HEK293 (cell line): ENCODE measurements at regions not wholly inside any gene's neighbourhood (a gene's known extent, or its start where the extent isn't known, plus 50 kb on each side); places are given as distances from the start of the nearest gene placed in this dataset.

ENCODE experiments used
- CTCF ChIA-PET: fragments of 350-600 bp; formaldehyde crosslinking; extraction: SDS; loops from one replicate; lab custom pipeline; 2021; ENCODE audit warnings: antibody characterized with exemption; lab: Yijun Ruan, JAX
- POLR2A ChIA-PET: fragments of 300-600 bp; formaldehyde crosslinking; extraction: SDS; loops from one replicate; lab custom pipeline; 2020; ENCODE audit warnings: antibody characterized with exemption, inconsistent platforms; lab: Yijun Ruan, JAX
- H3K27ac ChIP-seq: fragments of 200-500 bp; sonication (Bioruptor generic); 2 replicates; pipeline ENCODE4 v1.5.1; 2014; ENCODE audit warnings: low read depth, low read length, control low read depth, inconsistent platforms; ENCODE audit errors: extremely low read depth
- H3K36me3 ChIP-seq, 2 experiments: fragments of 200-500 bp in 1 of 2; sonication (Bioruptor generic) in 1 of 2; 1 replicate in 1 of 2; 2 replicates in 1 of 2; pipeline ENCODE4 v1.5.1; 2014 to 2017; ENCODE audit warnings: inconsistent platforms in 2 of 2, low read length in 2 of 2; ENCODE audit not compliant: control insufficient read depth in 2 of 2, insufficient read depth in 1 of 2
- H3K4me1 ChIP-seq: fragments of 200-500 bp; sonication (Bioruptor generic); 2 replicates; pipeline ENCODE4 v1.5.1; 2014; ENCODE audit warnings: mild to moderate bottlenecking, low read length, inconsistent platforms; ENCODE audit not compliant: control insufficient read depth, insufficient read depth
- H3K4me3 ChIP-seq: 2 replicates; pipeline ENCODE4 v1.5.1; 2011; ENCODE audit warnings: low read depth, mild to moderate bottlenecking, control low read depth, low read length, moderate library complexity
- H3K9me3 ChIP-seq: fragments of 200-500 bp; sonication (Bioruptor generic); 2 replicates; pipeline ENCODE4 v1.5.1; 2014; ENCODE audit warnings: low read depth, low read length, inconsistent platforms; ENCODE audit not compliant: control insufficient read depth, insufficient read depth
- RBAK ChIP-seq: fragments of 450-650 bp; formaldehyde crosslinking; IDR thresholded peaks from 2 replicates; pipeline ENCODE4 v1.5.1; 2016; ENCODE audit warnings: missing biosample characterization, missing genetic modification characterization
- TCF7L2 ChIP-seq: IDR thresholded peaks from 2 replicates; pipeline ENCODE4 v1.6.1; 2011; ENCODE audit warnings: low read depth, mild to moderate bottlenecking, inconsistent platforms, low read length, moderate library complexity, borderline replicate concordance
- ZBTB6 ChIP-seq: fragments of 450-650 bp; formaldehyde crosslinking; IDR thresholded peaks from 2 replicates; pipeline ENCODE4 v1.5.1; 2017; ENCODE audit warnings: missing biosample characterization, missing genetic modification characterization
- ZBTB8A ChIP-seq: fragments of 450-650 bp; formaldehyde crosslinking; IDR thresholded peaks from 2 replicates; pipeline ENCODE4 v1.5.1; 2016; ENCODE audit warnings: missing biosample characterization, missing genetic modification characterization
- ZNF19 ChIP-seq: fragments of 450-650 bp; formaldehyde crosslinking; IDR thresholded peaks from 2 replicates; pipeline ENCODE4; 2016; ENCODE audit warnings: missing biosample characterization, missing genetic modification characterization, low read depth
- ZNF280C ChIP-seq: fragments of 450-650 bp; formaldehyde crosslinking; IDR thresholded peaks from 2 replicates; pipeline ENCODE4 v1.5.1; 2016; ENCODE audit warnings: missing biosample characterization, missing genetic modification characterization
- ZNF529 ChIP-seq: fragments of 450-650 bp; formaldehyde crosslinking; IDR thresholded peaks from 2 replicates; pipeline ENCODE4 v1.5.1; 2017; ENCODE audit warnings: missing genetic modification characterization, missing biosample characterization; ENCODE audit not compliant: insufficient replicate concordance
- ZNF701 ChIP-seq: fragments of 450-650 bp; formaldehyde crosslinking; IDR thresholded peaks from 2 replicates; pipeline ENCODE4 v1.5.1; 2016; ENCODE audit warnings: missing biosample characterization, missing genetic modification characterization
- TF ChIP-seq, protein P1 (sequence below): fragments of 450-650 bp; formaldehyde crosslinking; IDR thresholded peaks from 2 replicates; pipeline ENCODE4 v1.5.1; 2017; ENCODE audit warnings: missing biosample characterization, missing genetic modification characterization
- TF ChIP-seq, protein P2 (sequence below): fragments of 450-650 bp; formaldehyde crosslinking; IDR thresholded peaks from 2 replicates; pipeline ENCODE4 v1.5.1; 2017; ENCODE audit warnings: missing biosample characterization, missing genetic modification characterization

- Histone ChIP-seq H3K4me3 (no peak overlapping the region), H3K9me3 (no peaks in the 10 kb centered on the region), H3K4me1 (peaks cover 5% of the 10 kb centered on the region; the same call in 1 of the 2 replicates), H3K36me3 (no peaks in the 10 kb centered on the region)
- peak; percentile 73; the same call in 1 of the 2 replicates for TF ChIP-seq TCF7L2
- TF ChIP-seq, protein P1, sequence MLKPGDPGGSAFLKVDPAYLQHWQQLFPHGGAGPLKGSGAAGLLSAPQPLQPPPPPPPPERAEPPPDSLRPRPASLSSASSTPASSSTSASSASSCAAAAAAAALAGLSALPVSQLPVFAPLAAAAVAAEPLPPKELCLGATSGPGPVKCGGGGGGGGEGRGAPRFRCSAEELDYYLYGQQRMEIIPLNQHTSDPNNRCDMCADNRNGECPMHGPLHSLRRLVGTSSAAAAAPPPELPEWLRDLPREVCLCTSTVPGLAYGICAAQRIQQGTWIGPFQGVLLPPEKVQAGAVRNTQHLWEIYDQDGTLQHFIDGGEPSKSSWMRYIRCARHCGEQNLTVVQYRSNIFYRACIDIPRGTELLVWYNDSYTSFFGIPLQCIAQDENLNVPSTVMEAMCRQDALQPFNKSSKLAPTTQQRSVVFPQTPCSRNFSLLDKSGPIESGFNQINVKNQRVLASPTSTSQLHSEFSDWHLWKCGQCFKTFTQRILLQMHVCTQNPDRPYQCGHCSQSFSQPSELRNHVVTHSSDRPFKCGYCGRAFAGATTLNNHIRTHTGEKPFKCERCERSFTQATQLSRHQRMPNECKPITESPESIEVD (tag by site-specific recombination): no peak
- TF ChIP-seq, all 188 proteins: peak for 1
- no peak overlapping the region for H3K27ac ChIP-seq
- POLR2A ChIA-PET: no interaction called here
- CTCF ChIA-PET: no interaction called here
Observed at GRCh38 chr4:180081072-180081471, 2162.1 kb upstream of the TENM3 start.

GRCh38 chr4:180084561-180084960, 2158.6 kb upstream of the TENM3 start:
- CTCF ChIA-PET: no interaction called here
- H3K36me3 ChIP-seq: no peaks in the 10 kb centered on the region

GRCh38 chr4:180086480-180087190, 2156.6 kb upstream of the TENM3 start:
- TF ChIP-seq ZBTB8A (tag by site-specific recombination) (no peak), RBAK (no peak), ZNF19 (tag by site-specific recombination) (no peak), ZNF529 (tag by site-specific recombination) (no peak), ZBTB6 (tag by site-specific recombination) (no peak)
- TF ChIP-seq, protein P2, sequence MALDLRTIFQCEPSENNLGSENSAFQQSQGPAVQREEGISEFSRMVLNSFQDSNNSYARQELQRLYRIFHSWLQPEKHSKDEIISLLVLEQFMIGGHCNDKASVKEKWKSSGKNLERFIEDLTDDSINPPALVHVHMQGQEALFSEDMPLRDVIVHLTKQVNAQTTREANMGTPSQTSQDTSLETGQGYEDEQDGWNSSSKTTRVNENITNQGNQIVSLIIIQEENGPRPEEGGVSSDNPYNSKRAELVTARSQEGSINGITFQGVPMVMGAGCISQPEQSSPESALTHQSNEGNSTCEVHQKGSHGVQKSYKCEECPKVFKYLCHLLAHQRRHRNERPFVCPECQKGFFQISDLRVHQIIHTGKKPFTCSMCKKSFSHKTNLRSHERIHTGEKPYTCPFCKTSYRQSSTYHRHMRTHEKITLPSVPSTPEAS (tag by site-specific recombination): no peak
- TF ChIP-seq, all 188 proteins: peak for 0
- Histone ChIP-seq H3K4me1 (0 out of 2 replicates have a peak, but pooled peaks cover 2% of the 10 kb centered on the region), H3K9me3 (no peaks in the 10 kb centered on the region), H3K4me3 (no peak overlapping the region), H3K27ac (no peak overlapping the region), H3K36me3 (no peaks in the 10 kb centered on the region)
- ChIA-PET CTCF (no interaction called here), POLR2A (no interaction called here)

More at GRCh38 chr4:180084561-180084960, 2158.6 kb upstream of the TENM3 start:
- Histone ChIP-seq H3K27ac (no peak overlapping the region), H3K4me1 (peaks cover 5% of the 10 kb centered on the region; the same call in 1 of the 2 replicates), H3K9me3 (no peaks in the 10 kb centered on the region), H3K4me3 (no peak overlapping the region)
- POLR2A ChIA-PET: no interaction called here
- TF ChIP-seq, protein P1 (tag by site-specific recombination): peak; percentile 45
- TF ChIP-seq ZNF280C (tag by site-specific recombination) (no peak), ZNF701 (no peak)
- TF ChIP-seq, all 188 proteins: peak for 1
